Mesenchymal stem cell (in vitro differentiated cells and primary cell): ENCODE measurements at regions not wholly inside any gene's neighbourhood (a gene's known extent, or its start where the extent isn't known, plus 50 kb on each side); places are given as distances from the start of the nearest gene placed in this dataset.
"Not testable (repeated sequence)": the region's sequence is repeated elsewhere in the genome, so short reads cannot be mapped to it uniquely, and the experiment has no call there.

Source experiments
- DNase-seq: peaks from one replicate; pipeline ENCODE4 v3.0.0-alpha.2; 2013
- H2AFZ ChIP-seq: one replicate; pipeline ENCODE4 v1.6.1; 2013; ENCODE audit warnings: low read depth, mild to moderate bottlenecking, control low read depth, inconsistent platforms, low read length, moderate library complexity
- H2AK5ac ChIP-seq: 2 replicates; pipeline ENCODE4 v1.6.1; 2013; ENCODE audit warnings: low read length, moderate library complexity, mild to moderate bottlenecking, inconsistent platforms; ENCODE audit not compliant: severe bottlenecking
- H2BK120ac ChIP-seq: one replicate; pipeline ENCODE4 v1.6.1; 2013; ENCODE audit warnings: low read depth, mild to moderate bottlenecking, inconsistent platforms, low read length, moderate library complexity
- H2BK12ac ChIP-seq, 2 experiments: one replicate each; pipeline ENCODE4 v1.6.1; 2013; ENCODE audit warnings: inconsistent platforms in 2 of 2, low read length in 2 of 2, mild to moderate bottlenecking in 2 of 2, moderate library complexity in 2 of 2, control low read depth in 1 of 2
- H2BK15ac ChIP-seq: one replicate; pipeline ENCODE4 v1.6.1; 2013; ENCODE audit warnings: mild to moderate bottlenecking, low read depth, inconsistent platforms; ENCODE audit not compliant: poor library complexity, severe bottlenecking
- H2BK5ac ChIP-seq: 2 replicates; pipeline ENCODE4 v1.6.1; 2013; ENCODE audit warnings: low read depth, mild to moderate bottlenecking, low read length, control low read depth, inconsistent platforms; ENCODE audit not compliant: poor library complexity, severe bottlenecking
- H3K14ac ChIP-seq, 2 experiments: one replicate each; pipeline ENCODE4 v1.6.1; 2013; ENCODE audit warnings: inconsistent platforms in 2 of 2, low read length in 2 of 2, control low read depth in 1 of 2, mild to moderate bottlenecking in 1 of 2, moderate library complexity in 1 of 2
- H3K18ac ChIP-seq, 2 experiments: one replicate each; pipeline ENCODE4 v1.6.1; 2013; ENCODE audit warnings: inconsistent platforms in 2 of 2, low read length in 2 of 2, control low read depth in 1 of 2, low read depth in 1 of 2, mild to moderate bottlenecking in 1 of 2
- H3K23ac ChIP-seq, 2 experiments: one replicate each; pipeline ENCODE4 v1.6.1; 2013; ENCODE audit warnings: inconsistent platforms in 2 of 2, low read length in 2 of 2, mild to moderate bottlenecking in 2 of 2, moderate library complexity in 2 of 2, control low read depth in 1 of 2
- H3K27ac ChIP-seq: 2 replicates; pipeline ENCODE4 v1.5.1; 2013; ENCODE audit warnings: mild to moderate bottlenecking, moderate library complexity, low read length, control low read depth, inconsistent platforms; ENCODE audit not compliant: poor library complexity, severe bottlenecking
- H3K27me3 ChIP-seq, 2 experiments: 2 replicates each; pipeline versions ENCODE4 v1.6.1 to v1.7.0; 2013; ENCODE audit warnings: low read length in 2 of 2, mild to moderate bottlenecking in 2 of 2, moderate library complexity in 2 of 2, control low read depth in 1 of 2, inconsistent platforms in 1 of 2; ENCODE audit not compliant: control insufficient read depth in 1 of 2, insufficient read depth in 1 of 2
- H3K36me3 ChIP-seq, 2 experiments: 2 replicates each; pipeline versions ENCODE4 v1.6.1 to v1.7.0; 2013; ENCODE audit warnings: low read length in 2 of 2, control low read depth in 1 of 2, inconsistent platforms in 1 of 2, low read depth in 1 of 2, mild to moderate bottlenecking in 1 of 2; ENCODE audit not compliant: insufficient read depth in 2 of 2, control insufficient read depth in 1 of 2
- H3K4ac ChIP-seq, 2 experiments: one replicate each; pipeline ENCODE4 v1.6.1; 2013; ENCODE audit warnings: inconsistent platforms in 2 of 2, low read length in 2 of 2, mild to moderate bottlenecking in 2 of 2, moderate library complexity in 2 of 2, control low read depth in 1 of 2, low read depth in 1 of 2
- H3K4me1 ChIP-seq: 2 replicates; pipeline ENCODE4 v1.6.1; 2013; ENCODE audit warnings: low read depth, low read length, control low read depth; ENCODE audit not compliant: control insufficient read depth, insufficient read depth
- H3K4me2 ChIP-seq: 2 replicates; pipeline ENCODE4 v1.6.1; 2013; ENCODE audit warnings: low read length, mild to moderate bottlenecking, inconsistent platforms; ENCODE audit not compliant: poor library complexity, severe bottlenecking
- H3K4me3 ChIP-seq, 2 experiments: 2 replicates each; pipeline versions ENCODE4 v1.5.1 to v1.7.0; 2013; ENCODE audit warnings: low read length in 2 of 2, mild to moderate bottlenecking in 2 of 2, control low read depth in 1 of 2, low read depth in 1 of 2; ENCODE audit not compliant: insufficient read depth in 1 of 2
- H3K79me1 ChIP-seq: replicated peaks from 2 replicates; pipeline ENCODE4 v1.6.1; 2013; ENCODE audit warnings: mild to moderate bottlenecking, control low read depth, low read length, inconsistent platforms; ENCODE audit not compliant: poor library complexity, severe bottlenecking
- H3K9ac ChIP-seq: 2 replicates; pipeline ENCODE4 v1.7.0; 2013; ENCODE audit warnings: mild to moderate bottlenecking, low read length, moderate library complexity
- H3K9me3 ChIP-seq: 2 replicates; pipeline ENCODE4 v1.7.0; 2013; ENCODE audit warnings: mild to moderate bottlenecking, low read length; ENCODE audit not compliant: control insufficient read depth
- H4K8ac ChIP-seq: one replicate; pipeline ENCODE4 v1.6.1; 2013; ENCODE audit warnings: inconsistent platforms, mild to moderate bottlenecking, low read length, moderate library complexity
- H4K91ac ChIP-seq: one replicate; pipeline ENCODE4 v1.6.1; 2013; ENCODE audit warnings: mild to moderate bottlenecking, low read length, inconsistent platforms
- WGBS: methylation state at CpG from one replicate; pipeline ENCODE4 v1.1.7; 2013; ENCODE audit warnings: mixed read lengths; 5-methylcytosine and 5-hydroxymethylcytosine counted together

GRCh38 chr14:90467501-90467900 lies 70.7 kb downstream of the CALM1 start:
- no peak overlapping the region for H4K91ac ChIP-seq
- H3K27ac ChIP-seq: no peak overlapping the region
- H2AFZ ChIP-seq: no peak overlapping the region
- H3K9ac ChIP-seq: no peak overlapping the region
- no peak for DNase-seq
- H3K79me1 ChIP-seq: no peaks in the 10 kb centered on the region
- no peak overlapping the region for H3K4ac ChIP-seq
- no peak overlapping the region for H3K23ac ChIP-seq
- H4K8ac ChIP-seq: no peak overlapping the region
- H2AK5ac ChIP-seq: no peak overlapping the region
- no peak overlapping the region for H2BK15ac ChIP-seq
- WGBS: 69% methylated on average over 4 of the region's 4 CpGs
- no peak overlapping the region for H3K4me3 ChIP-seq
- H3K14ac ChIP-seq: no peak overlapping the region
- no peak overlapping the region for H2BK12ac ChIP-seq
- no peak overlapping the region for H3K4me2 ChIP-seq
- no peak overlapping the region for H3K18ac ChIP-seq
- H2BK5ac ChIP-seq: no peak overlapping the region
- H3K27me3 ChIP-seq: peaks cover 23 to 31% of the 10 kb centered on the region in 2 experiments
- no peak overlapping the region for H2BK120ac ChIP-seq
- no peaks in the 10 kb centered on the region for H3K4me1 ChIP-seq
- H3K9me3 ChIP-seq: peaks cover 13% of the 10 kb centered on the region
- H3K36me3 ChIP-seq: no peaks in the 10 kb centered on the region

GRCh38 chr14:90469416-90469815 lies 72.6 kb downstream of the CALM1 start:
- peaks cover 26% of the 10 kb centered on the region for H3K9me3 ChIP-seq

GRCh38 chr14:90472632-90473031 lies 75.8 kb downstream of the CALM1 start:
- 74% methylated on average over 2 of the region's 2 CpGs for WGBS
- H3K18ac ChIP-seq: no peak overlapping the region
- no peak overlapping the region for H3K27ac ChIP-seq
- no peak overlapping the region for H4K91ac ChIP-seq
- H3K79me1 ChIP-seq: no peaks in the 10 kb centered on the region
- H3K4me3 ChIP-seq: no peak overlapping the region
- H2BK120ac ChIP-seq: no peak overlapping the region
- H4K8ac ChIP-seq: no peak overlapping the region
- H2BK12ac ChIP-seq: no peak overlapping the region
- no peak overlapping the region for H3K4ac ChIP-seq
- DNase-seq: no peak
- H2AFZ ChIP-seq: no peak overlapping the region
- H3K36me3 ChIP-seq: no peaks in the 10 kb centered on the region
- H3K9ac ChIP-seq: no peak overlapping the region
- peaks cover 45% of the 10 kb centered on the region for H3K9me3 ChIP-seq
- H3K4me2 ChIP-seq: no peak overlapping the region
- no peaks in the 10 kb centered on the region for H3K4me1 ChIP-seq
- H2BK15ac ChIP-seq: no peak overlapping the region
- H2AK5ac ChIP-seq: no peak overlapping the region
- peaks cover 0 to under 1% of the 10 kb centered on the region in 2 experiments for H3K27me3 ChIP-seq
- H2BK5ac ChIP-seq: no peak overlapping the region
- no peak overlapping the region for H3K23ac ChIP-seq
- H3K14ac ChIP-seq: no peak overlapping the region

More at GRCh38 chr14:90469416-90469815, 72.6 kb downstream of the CALM1 start:
- peaks cover 7 to 14% of the 10 kb centered on the region in 2 experiments for H3K27me3 ChIP-seq
- not testable (repeated sequence) for H3K36me3 ChIP-seq, H2BK12ac ChIP-seq, H2BK15ac ChIP-seq, H3K79me1 ChIP-seq, H2AFZ ChIP-seq, H3K4me2 ChIP-seq, H3K4me3 ChIP-seq, H3K9ac ChIP-seq, H2BK5ac ChIP-seq, H3K23ac ChIP-seq, H2AK5ac ChIP-seq, H3K14ac ChIP-seq, H3K4ac ChIP-seq, DNase-seq, H4K91ac ChIP-seq, H3K4me1 ChIP-seq, H4K8ac ChIP-seq, H2BK120ac ChIP-seq, H3K27ac ChIP-seq, H3K18ac ChIP-seq
- WGBS: 86% methylated on average over 1 of the region's 2 CpGs
